Epithelial cell of proximal tubule (primary cell): ENCODE measurements at regions not wholly inside any gene's neighbourhood (a gene's known extent, or its start where the extent isn't known, plus 50 kb on each side); places are given as distances from the start of the nearest gene placed in this dataset.
A peak's percentile ranks its signal among the peaks of the same experiment; 100 is the strongest.

ENCODE experiments used
- DNase-seq: peaks from one replicate; pipeline ENCODE4 v3.0.0-alpha.2; 2011; ENCODE audit warnings: low read depth
- H3K4me3 ChIP-seq: 2 replicates; pipeline ENCODE4 v1.5.1; 2011; ENCODE audit warnings: low read depth, mild to moderate bottlenecking, low read length
- TF ChIP-seq, protein P1 (sequence below): conservative IDR thresholded peaks from 2 replicates; pipeline ENCODE4 v1.5.1; 2012; ENCODE audit warnings: low read depth, mild to moderate bottlenecking, low read length

GRCh38 chr1:229953736-229954326 is 113.2 kb upstream of the GALNT2 start:
- DNase-seq: no peak
- TF ChIP-seq, protein P1, sequence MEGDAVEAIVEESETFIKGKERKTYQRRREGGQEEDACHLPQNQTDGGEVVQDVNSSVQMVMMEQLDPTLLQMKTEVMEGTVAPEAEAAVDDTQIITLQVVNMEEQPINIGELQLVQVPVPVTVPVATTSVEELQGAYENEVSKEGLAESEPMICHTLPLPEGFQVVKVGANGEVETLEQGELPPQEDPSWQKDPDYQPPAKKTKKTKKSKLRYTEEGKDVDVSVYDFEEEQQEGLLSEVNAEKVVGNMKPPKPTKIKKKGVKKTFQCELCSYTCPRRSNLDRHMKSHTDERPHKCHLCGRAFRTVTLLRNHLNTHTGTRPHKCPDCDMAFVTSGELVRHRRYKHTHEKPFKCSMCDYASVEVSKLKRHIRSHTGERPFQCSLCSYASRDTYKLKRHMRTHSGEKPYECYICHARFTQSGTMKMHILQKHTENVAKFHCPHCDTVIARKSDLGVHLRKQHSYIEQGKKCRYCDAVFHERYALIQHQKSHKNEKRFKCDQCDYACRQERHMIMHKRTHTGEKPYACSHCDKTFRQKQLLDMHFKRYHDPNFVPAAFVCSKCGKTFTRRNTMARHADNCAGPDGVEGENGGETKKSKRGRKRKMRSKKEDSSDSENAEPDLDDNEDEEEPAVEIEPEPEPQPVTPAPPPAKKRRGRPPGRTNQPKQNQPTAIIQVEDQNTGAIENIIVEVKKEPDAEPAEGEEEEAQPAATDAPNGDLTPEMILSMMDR: no peak
- H3K4me3 ChIP-seq: no peak overlapping the region

DNA sequence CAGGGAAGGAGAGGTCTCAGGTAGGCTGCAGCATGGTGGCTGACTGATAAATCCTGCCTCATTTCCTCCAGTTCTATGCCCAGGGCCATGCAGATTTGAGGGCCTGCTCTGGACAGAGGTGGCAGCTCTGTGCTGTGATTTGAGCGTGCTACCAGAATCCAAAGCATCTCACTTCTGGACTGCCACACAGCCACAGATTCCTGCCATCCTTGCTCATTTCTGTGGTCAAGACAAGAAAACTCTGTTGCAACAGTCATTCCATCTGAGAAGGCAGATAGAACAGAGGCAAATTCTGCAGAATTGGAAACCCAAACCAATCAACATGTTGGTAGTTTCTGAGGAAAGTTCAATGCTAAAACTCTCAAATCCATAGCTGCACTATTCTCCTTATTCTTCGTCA is 102.8 kb upstream of the GALNT2 start:
- TF ChIP-seq, protein P1: no peak
- no peak overlapping the region for H3K4me3 ChIP-seq
- DNase-seq: no peak

DNA sequence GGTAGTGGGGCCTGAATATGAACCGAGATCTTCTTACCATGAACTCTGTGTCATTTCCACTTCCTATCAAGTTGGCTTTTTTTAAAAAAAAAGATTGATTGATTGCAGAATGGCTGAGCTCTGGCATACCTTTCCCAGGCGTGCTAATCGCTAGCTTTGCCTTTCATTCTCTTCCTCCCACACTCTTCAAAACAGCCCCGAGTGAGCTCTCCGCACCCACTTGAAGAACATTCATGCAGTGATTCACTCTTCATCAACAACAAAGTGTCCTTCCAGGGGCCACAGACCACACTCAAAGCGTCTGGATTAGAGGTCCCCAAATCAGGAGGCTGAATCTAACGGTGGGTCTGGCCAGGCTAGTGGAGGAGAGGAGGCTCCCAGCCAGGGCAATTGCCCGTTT is 96.3 kb upstream of the GALNT2 start:
- TF ChIP-seq, protein P1: no peak
- H3K4me3 ChIP-seq: no peak overlapping the region
- no peak for DNase-seq

DNA sequence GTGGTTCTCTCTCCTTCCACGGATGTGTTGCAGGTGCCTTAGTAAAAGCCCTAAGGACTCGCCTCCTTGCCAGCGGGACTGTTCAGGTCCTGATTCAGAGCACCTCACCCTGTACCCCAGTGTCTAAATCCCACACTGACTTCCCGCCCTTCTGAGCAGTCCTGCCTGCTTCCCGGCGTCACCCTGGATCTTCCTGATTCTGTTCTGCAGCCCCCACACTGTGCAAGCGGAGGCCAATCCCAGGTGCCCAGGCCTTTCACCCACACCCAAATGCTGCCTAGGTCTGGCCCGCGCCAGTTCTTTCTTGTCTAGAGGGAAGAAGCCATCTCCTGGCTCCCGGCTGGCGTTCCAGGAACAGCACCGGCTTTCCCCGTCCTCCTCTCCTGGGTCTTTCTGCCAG is 95.9 kb upstream of the GALNT2 start:
- no peak overlapping the region for H3K4me3 ChIP-seq
- DNase-seq: no peak
- TF ChIP-seq, protein P1: no peak

- no peak for DNase-seq
- H3K4me3 ChIP-seq: no peak overlapping the region
- TF ChIP-seq, protein P1: peak; percentile 52
Observed at GRCh38 chr1:229972600-229973296, 94.3 kb upstream of the GALNT2 start.

DNA sequence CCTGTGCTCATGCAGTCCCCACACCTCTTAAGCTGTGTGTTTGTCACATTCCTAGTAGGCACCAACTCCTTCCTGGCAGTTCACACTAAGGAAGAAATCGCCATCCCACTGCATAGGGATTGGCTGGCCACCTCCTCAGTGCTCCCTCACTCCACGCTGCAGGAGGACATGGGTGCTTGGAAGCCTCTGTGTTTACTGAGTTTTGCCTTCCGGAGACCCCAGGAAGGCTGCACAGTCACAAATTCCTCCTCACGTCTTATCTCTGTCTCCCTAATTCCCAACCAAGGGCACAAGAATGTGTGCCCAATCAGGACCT is 93.8 kb upstream of the GALNT2 start:
- TF ChIP-seq, protein P1: no peak
- no peak overlapping the region for H3K4me3 ChIP-seq
- no peak for DNase-seq

DNA sequence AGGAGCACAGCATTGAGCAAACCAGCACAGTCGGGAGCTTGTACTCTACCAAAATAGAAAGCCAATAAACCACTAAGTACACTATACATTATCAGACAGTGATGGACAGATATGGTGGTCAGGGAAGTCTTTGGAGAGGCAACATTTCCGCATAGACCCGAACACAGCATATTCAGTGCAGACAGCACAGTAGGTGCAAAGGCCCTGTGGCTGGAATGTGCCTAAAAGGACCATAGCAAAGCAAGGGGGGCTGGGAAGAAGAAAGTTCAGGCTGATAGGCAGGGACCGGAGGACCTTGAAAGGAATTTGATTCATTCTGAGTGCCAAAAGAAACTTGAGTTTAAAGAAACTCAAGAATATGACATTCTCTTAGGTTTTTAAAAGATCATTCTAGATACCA is 92.0 kb upstream of the GALNT2 start:
- H3K4me3 ChIP-seq: no peak overlapping the region
- DNase-seq: no peak
- TF ChIP-seq, protein P1: no peak
